GM19467 (cell line): ENCODE measurements at regions not wholly inside any gene's neighbourhood (a gene's known extent, or its start where the extent isn't known, plus 50 kb on each side); places are given as distances from the start of the nearest gene placed in this dataset.

Source experiments
- ATAC-seq: cut with Tn5 transposase; IDR thresholded peaks from one replicate; pipeline ENCODE4 v1.9.1; 2021; ENCODE audit warnings: mild to moderate bottlenecking, moderate library complexity; ENCODE audit not compliant: unreplicated experiment

GRCh38 chr4:156656896-156657295 lies 314.7 kb downstream of the PDGFC start:
- no peak for ATAC-seq

GRCh38 chr4:156654410-156654809 lies 317.2 kb downstream of the PDGFC start:
- no peak for ATAC-seq

GRCh38 chr4:156643826-156644225 lies 327.8 kb downstream of the PDGFC start:
- no peak for ATAC-seq

DNA sequence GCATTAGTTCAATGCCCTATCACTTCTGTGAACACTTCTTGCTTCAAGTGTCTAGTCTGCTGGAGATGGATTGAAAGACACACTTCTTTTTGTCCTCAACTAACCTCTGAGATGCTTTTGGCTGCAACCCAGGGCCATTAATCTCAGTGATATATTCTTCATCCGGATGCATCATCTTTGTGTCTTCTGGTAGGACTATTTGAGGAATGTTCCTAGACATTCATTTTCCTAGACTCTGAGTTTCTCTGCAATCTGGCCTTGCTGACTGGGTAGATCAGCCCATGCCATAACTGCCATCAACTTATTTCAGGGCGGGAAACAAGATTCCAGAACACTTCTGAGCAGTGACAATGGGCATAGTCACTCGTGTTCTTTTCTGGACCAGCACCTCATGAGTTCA lies 329.4 kb downstream of the PDGFC start:
- ATAC-seq, result no peak

GRCh38 chr4:156638925-156639605 lies 332.5 kb downstream of the PDGFC start:
- ATAC-seq, result no peak

DNA sequence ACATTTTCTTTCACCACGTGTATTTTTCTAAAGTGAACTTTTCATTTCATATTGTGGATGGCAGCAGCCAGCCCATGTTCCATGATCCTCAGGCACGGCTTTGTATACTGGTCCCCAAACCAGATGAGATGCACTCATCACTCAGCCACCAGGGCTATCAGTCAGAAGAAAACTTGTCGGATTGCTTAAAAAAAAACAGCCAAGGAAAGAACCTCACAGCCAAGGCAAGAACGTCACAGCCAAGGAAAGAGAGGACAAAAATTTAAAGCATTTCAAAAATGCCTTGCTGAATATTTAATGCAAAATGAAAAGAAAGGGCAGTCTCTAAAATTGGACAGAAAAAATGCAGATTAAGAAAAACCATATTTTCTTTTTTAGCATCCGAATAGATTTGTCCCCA lies 333.3 kb downstream of the PDGFC start:
- no peak for ATAC-seq

GRCh38 chr4:156636381-156636780 lies 335.2 kb downstream of the PDGFC start:
- ATAC-seq, result no peak

DNA sequence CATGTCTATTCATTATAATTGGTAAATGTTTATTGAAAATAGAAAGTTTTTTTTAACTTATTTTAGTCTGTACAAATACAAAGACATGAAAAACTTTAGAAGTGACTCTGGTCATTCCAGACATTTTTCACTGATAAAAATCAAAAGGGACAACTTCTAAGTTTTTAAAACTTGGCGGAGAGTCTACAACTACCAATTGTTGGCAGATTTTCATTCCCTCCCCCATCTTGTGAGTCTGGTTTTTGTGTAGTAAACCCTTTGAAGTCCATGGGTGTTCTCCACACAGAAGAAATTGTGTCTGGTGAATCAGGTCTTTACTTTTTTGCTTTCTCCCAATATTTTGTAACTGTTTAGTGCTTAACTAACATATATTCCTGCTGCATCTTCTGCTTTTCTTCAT lies 336.5 kb downstream of the PDGFC start:
- ATAC-seq, result no peak

DNA sequence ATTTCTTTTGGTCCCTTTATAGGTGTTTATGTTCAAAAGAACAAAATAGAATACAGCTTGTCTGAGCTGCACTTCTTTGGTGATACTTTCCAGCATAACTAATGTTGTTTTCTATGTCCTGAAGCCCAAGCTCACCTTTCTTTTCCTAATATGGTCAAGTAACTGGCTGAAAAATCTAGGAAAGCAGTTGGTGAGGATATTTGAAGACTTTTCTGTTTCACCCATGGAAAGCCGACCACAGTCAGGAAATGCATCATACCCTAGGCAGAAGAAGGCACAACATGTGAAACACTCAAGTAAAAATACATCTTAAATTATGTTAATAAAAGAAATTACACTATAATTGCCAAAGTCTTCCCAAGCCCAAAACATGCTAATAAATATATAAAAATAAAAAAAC lies 337.0 kb downstream of the PDGFC start:
- no peak for ATAC-seq

DNA sequence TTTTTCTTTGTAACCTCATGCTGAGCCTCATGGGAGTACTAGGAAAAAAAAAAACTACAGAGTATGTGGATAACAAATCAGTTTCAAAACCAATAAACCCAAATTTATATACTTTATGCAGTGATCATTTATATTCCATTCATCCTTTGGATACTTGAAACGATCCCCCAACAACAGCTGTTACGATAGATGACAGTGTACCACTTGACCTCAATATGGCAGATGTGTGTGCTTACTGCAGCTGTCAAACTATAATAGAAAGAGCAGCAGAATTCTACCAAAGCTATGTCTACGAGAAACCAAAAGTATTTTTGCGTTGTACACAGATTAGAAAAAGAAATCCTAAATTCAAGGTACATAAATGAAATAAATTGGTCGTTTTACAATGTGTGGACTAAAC lies 337.8 kb downstream of the PDGFC start:
- ATAC-seq, result no peak

- no peak for ATAC-seq
These were observed 342.7 kb downstream of the PDGFC start for GRCh38 chr4:156628858-156629257.

DNA sequence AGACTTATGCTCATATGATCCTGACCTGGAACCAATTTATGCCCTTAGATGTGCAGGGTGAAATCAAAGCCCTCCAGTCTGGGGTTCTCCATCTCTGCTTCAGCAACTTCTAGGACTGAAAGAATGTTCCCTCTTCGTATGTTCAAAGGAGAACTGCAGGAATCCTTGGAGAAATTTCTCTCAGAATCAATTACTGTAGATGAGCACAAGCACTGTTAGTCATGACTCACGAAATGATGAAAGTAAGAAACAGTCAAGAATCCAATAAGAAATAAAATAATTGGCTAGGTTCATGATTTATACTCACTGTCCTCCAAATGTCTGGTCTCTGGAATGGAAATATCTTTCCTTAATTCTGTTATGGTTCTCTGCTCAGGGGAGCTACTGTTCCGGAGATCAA lies 348.2 kb downstream of the PDGFC start:
- no peak for ATAC-seq

GRCh38 chr4:156620786-156621185 lies 350.8 kb downstream of the PDGFC start:
- no peak for ATAC-seq

GRCh38 chr4:156619154-156619934 lies 352.3 kb downstream of the PDGFC start:
- ATAC-seq, result no peak

- no peak for ATAC-seq
These were observed 356.5 kb downstream of the PDGFC start for GRCh38 chr4:156615066-156615531.

DNA sequence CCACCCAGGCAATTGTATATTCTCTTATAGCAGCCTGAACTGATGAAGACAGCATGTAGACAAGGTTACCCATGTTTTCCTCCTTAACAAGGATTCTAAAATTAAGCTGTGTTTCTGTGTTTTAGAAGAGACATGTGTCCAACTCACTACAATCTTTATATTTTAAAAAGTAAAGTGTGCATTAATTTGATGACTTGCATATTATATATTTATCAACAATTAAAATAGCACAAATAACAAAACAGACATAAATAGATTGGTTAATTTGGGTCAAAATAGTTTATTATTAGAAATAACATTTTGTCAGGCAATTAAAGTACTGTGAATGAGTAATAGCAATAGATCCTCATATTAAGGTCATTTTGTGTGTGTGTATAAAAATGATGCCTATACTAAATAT lies 357.1 kb downstream of the PDGFC start:
- ATAC-seq, result no peak

DNA sequence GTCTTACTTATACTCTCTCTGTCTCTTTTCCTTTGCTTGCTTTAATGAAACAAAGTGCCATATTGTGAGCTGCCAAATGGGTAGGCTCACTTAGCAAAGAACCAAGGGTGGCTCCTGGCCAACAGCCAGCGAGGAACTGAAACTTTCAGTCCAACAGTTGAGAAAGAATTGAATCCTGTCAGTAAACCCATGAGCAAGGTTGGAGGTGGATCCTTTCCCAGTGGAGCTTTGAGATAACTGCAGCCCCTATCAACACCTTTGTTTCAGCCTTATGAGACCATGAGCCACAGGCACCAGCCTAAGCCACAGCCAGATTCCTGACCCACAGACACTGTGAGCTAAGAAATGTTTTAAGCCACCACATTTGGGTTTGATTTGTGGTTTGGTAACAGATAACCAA lies 362.2 kb downstream of the PDGFC start:
- ATAC-seq, result no peak

- no peak for ATAC-seq
These were observed 362.9 kb downstream of the PDGFC start for GRCh38 chr4:156608651-156609050.

DNA sequence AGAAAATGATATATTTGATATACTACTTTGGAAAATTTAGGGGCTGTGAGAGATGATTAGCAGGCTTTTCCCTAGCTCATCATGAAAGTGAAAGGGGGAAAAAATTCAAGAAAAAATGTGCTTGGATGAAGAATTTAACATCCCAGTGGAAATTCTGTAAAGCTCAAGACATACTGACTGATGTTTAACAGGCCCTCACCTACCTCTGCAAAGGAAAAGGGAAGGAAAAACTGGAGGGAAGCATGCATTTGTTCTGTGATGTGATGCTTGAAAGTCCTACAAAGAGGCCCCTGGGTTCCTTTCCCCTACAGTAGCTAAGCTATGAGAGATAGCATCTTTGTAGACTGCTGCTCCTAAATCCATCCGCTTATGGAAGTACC lies 364.1 kb downstream of the PDGFC start:
- ATAC-seq, result no peak

DNA sequence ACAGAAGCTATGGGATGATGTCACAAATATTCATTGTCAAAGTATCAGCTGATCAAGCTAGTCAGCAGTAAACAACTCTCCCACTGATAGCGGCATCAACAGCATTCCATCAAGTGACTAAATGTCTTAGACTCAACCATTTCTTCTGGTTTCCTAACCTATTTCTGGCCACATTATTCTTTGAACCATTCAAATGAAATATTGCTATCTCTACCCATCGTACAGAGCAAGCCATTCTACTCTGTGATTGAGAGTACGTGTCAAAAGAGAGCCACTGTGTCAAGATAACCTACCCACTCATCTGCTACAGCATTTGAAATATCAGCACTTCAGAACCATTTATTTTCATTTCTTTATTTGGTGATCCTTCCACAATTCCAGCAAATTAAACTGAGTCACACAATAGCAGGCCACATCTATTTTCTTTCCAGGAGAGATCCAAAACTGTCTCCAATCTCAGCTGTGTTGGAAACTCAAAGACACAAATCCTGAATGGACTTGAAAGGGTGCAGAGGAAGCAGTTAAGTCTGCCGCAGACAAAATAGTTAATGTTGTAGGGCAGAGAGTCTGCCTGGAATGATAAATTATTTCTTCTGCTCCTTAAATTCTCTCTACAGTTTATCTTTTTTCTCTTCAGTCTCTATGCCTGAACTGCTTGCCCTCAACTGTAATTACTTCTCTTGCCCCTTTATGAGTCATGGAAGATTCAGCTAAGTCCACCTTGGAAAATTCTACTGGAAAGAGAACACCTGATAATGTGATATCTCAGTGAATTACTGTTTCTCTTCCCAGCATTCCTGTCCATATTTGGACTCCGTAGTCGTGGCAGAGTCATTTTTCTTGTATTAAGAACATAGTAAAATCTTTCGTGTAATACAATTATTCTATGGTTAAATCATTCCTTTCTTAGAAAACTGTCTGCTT lies 364.8 kb downstream of the PDGFC start:
- no peak for ATAC-seq

DNA sequence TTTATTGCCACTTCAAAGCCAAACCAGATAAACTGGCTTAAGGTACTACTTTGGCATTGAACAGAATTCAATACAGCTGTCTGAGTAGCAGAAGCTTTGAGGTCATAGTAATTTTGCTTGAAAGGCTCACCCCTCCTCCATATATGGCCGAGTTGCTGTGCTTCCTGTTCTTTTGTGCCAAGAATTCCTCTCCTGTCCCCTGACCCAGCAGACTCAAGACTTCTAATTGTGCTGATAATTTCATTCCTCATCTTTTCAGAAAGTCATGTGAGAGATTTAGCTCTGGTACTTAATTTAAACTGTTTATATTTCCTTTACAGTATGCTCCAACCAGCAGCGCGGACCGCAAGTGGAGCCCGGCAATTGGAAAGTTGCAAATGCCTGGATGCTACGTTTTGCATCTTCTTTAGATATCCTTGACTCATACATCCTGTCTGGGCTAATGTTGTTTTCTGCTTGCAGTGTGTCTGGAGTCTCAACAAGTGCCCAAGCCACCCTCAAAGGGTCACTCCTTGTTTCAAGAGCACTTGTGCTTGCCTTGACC lies 373.4 kb downstream of the PDGFC start:
- ATAC-seq, result no peak
